ENCODE measurements at regions not wholly inside any gene's neighbourhood (a gene's known extent, or its start where the extent isn't known, plus 50 kb on each side); places are given as distances from the start of the nearest gene placed in this dataset.
"Not testable (repeated sequence)": the region's sequence is repeated elsewhere in the genome, so short reads cannot be mapped to it uniquely, and the experiment has no call there.

GRCh38 chr16:21523411-21524067 is 75.8 kb upstream of the METTL9 start (continued):
- TF ChIP-seq STAT6 (CRISPR knock-in tag; conservative IDR thresholded peaks at IDR 0.05; ENCODE audit: low read depth), result no peak
- no peak for TF ChIP-seq MYBL2 (CRISPR knock-in tag; IDR thresholded peaks at IDR 0.05)

DNA sequence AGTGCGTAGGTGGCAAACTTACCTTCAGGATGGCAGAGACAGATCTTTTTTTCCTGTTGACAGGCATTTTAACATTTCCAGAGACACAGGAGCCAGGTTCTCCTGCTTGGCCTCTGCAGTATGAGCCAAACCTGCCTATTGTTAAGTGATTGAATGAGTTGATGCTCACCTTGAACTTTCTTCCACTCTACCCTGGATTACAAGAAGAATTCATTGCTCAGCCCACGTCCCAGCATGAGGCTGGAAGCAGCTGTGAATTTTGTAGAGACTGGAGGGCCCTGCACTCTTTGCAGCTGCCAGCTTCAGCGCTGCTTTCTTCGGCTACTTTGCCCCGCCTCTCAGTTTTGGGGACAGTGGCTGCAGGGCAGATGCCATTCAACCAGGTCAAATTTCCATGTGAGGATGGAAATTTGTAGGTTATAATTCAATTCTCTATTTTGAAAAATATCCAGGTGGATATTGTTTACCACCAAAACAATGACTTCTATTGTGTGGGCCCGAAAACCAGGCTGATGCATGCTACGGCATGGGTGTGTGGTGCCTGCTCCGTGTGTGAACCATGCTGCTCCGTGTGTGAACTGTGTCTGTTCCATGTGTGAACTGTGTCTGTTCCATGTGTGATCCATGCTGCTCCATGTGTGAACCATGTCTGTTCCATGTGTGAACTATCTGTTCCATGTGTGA is 75.2 kb upstream of the METTL9 start:
- no peaks in the 10 kb centered on the region for H3K9me3 Mint-ChIP-seq
- no peak overlapping the region for H3K27ac Mint-ChIP-seq
- CTCF ChIA-PET, result no interaction called here
- no peak for DNase-seq (ENCODE audit: low spot score)
- no peak for ATAC-seq
- no peaks in the 10 kb centered on the region; the same call in 1 of the 2 replicates for H3K27me3 Mint-ChIP-seq (ENCODE audit: low read depth)
- no peaks in the 10 kb centered on the region for H3K36me3 Mint-ChIP-seq
- peaks cover 11% of the 10 kb centered on the region for H3K4me1 Mint-ChIP-seq
- no peak overlapping the region for H3K4me3 Mint-ChIP-seq
- TF ChIP-seq ZNF416 (CRISPR knock-in tag; IDR thresholded peaks at IDR 0.05) (no peak), NFE2L1 (CRISPR knock-in tag; IDR thresholded peaks at IDR 0.05) (no peak), FOXP4 (CRISPR knock-in tag; IDR thresholded peaks at IDR 0.05) (no peak), ATF3 (CRISPR knock-in tag; conservative IDR thresholded peaks at IDR 0.05) (no peak), STAT6 (CRISPR knock-in tag; conservative IDR thresholded peaks at IDR 0.05; ENCODE audit: low read depth) (no peak), E2F1 (CRISPR knock-in tag; IDR thresholded peaks at IDR 0.05) (no peak), NFYB (CRISPR knock-in tag; conservative IDR thresholded peaks at IDR 0.05; ENCODE audit: low read depth) (no peak), ZNF121 (CRISPR knock-in tag; IDR thresholded peaks at IDR 0.05) (no peak), PRRX2 (CRISPR knock-in tag; IDR thresholded peaks at IDR 0.05) (no peak), CTCF (IDR thresholded peaks at IDR 0.05) (no peak), ELF4 (CRISPR knock-in tag; IDR thresholded peaks at IDR 0.05; ENCODE audit: low read depth) (no peak), MYBL2 (CRISPR knock-in tag; IDR thresholded peaks at IDR 0.05) (no peak), ZNF396 (CRISPR knock-in tag; IDR thresholded peaks at IDR 0.05; ENCODE audit: borderline replicate concordance) (no peak), USF2 (CRISPR knock-in tag; IDR thresholded peaks at IDR 0.05) (no peak), RELA (CRISPR knock-in tag; IDR thresholded peaks at IDR 0.05; ENCODE audit: borderline replicate concordance) (no peak), MLX (CRISPR knock-in tag; IDR thresholded peaks at IDR 0.05) (no peak), NR3C1 (CRISPR knock-in tag; conservative IDR thresholded peaks at IDR 0.05; ENCODE audit: low read depth) (no peak)
- TF ChIP-seq, protein P1, sequence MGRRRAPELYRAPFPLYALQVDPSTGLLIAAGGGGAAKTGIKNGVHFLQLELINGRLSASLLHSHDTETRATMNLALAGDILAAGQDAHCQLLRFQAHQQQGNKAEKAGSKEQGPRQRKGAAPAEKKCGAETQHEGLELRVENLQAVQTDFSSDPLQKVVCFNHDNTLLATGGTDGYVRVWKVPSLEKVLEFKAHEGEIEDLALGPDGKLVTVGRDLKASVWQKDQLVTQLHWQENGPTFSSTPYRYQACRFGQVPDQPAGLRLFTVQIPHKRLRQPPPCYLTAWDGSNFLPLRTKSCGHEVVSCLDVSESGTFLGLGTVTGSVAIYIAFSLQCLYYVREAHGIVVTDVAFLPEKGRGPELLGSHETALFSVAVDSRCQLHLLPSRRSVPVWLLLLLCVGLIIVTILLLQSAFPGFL (CRISPR knock-in tag; IDR thresholded peaks at IDR 0.05; ENCODE audit: borderline replicate concordance), result no peak
- POLR2A ChIA-PET, result no interaction called here

DNA sequence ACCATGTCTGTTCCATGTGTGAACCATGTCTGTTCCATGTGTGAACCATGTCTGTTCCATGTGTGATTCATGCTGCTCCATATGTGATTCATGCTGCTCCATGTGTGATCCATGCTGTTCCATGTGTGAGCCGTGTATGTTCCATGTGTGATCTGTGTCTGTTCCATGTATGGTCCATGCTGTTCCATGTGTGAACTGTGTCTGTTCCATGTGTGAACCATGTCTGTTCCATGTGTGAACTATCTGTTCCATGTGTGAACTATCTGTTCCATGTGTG is 74.7 kb upstream of the METTL9 start:
- H3K36me3 Mint-ChIP-seq; H3K4me3 Mint-ChIP-seq; ATAC-seq; H3K27ac Mint-ChIP-seq; H3K27me3 Mint-ChIP-seq (ENCODE audit: low read depth); H3K9me3 Mint-ChIP-seq; CTCF ChIA-PET; DNase-seq (ENCODE audit: low spot score): not testable (repeated sequence)
- POLR2A ChIA-PET, result interaction anchor here (0.6 kb wide), 1 partner anchor 21 kb away, joined by 3 read pairs; no protein-coding TSS in a partner anchor
- H3K4me1 Mint-ChIP-seq, result peaks cover 11% of the 10 kb centered on the region

All from WTC11 (cell line).